ENCODE measurements at regions not wholly inside any gene's neighbourhood (a gene's known extent, or its start where the extent isn't known, plus 50 kb on each side); places are given as distances from the start of the nearest gene placed in this dataset.

DNA sequence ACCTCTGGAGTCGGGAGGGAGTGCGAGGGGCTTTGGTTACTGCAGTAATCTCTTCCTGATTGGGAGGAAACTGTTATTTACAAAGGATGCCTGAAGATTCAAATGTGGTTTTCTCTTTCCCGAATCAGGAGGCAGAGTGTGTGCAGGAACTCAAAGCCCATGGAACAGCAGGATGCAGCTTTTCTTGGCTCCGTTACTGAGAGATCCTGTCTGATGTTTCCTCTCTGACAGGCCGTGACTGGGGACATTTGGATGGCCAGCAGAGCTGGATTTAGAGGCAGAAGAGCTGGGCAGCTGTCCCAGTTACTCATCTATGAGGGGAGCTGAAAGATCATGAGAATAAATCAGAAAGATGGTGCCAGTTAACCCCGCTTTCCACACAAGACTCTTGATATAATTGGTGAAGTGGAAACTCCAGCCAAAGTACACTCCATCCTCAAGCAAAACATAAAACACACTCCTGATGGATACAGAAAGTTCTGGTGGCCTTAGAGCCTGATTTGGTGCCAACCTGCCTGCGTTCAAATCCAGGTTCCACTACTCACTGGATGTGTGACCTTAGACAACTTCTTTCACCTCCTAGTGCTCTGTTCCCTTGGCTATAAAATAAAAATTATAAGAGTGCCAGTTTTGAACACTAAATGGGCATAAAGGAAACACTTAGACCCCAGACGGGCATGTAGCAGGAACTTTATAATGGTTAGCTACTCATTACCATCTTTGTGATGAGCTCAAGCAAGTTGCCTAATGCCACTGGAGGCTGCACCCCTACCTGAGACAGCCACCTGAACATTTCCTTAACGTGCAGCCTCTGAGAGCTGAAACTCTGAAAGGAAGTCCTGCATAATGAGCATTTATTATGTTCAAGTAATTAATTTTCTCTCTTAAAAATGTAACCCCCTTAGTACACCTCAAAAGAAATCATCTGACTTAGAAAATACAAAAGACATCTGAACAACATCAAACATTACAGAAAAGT lies 349.0 kb upstream of the GATB start:
- DNase-seq, result no peak

DNA sequence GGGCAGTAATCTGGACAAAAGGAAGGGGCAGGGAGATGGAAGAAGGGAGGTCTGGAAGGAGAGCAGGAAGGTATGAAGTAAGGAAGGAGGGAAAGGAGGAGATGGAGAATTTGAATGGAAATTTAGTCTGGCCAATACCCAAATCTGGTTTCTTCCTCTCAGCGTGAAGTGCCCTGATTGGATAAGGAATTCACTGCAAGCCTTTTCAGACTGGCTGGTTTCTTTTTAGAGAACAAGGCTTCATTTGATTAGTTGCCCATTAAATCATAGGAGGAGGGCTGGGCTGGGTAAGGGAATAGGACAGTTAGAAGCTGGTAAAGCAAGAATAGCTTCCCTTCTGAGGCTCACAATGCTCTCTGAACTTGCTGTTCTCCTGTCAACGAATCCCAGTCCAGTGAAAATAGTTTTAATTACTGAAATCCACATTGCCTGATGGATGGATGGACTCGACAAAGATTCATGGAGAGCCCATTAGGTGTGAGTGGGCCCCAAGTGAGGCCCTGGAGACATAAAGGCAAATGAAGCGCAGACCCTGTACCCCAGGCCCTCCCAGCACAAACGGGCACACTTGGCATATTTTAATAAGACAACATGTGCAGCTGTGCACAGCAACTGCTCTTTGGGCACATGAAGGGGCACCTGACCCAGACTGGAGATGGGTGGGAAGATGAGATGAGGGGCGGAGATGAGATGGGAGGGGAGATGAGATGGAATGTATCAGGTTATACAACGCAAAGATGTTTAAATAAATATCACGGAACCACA lies 347.1 kb upstream of the GATB start:
- no peak for DNase-seq

DNA sequence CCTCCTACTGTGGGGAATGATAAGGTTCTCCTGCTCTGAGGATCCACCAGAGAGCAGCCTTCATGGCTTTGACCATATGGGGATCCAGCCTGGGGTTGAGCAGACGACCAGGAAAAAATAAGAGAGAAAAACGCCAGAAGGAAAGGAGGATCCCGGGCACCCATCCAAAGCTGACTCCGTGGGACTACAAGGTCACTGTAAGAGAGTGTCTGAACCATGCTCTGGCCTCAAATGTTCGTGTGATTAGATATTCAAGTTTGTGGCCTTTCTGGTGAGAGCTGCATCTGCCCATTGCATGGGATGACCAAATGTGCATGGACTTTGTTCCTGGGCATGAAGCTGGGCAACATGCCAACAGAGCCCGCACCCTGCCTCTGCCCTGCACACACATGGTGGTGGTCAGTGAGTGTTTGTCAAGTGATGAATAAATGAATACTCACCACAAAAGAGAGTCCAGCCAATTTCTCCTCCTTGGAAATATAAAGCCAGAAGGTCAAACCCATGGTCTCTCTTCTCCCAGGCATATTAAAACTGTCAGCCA lies 346.0 kb upstream of the GATB start:
- DNase-seq, result no peak

DNA sequence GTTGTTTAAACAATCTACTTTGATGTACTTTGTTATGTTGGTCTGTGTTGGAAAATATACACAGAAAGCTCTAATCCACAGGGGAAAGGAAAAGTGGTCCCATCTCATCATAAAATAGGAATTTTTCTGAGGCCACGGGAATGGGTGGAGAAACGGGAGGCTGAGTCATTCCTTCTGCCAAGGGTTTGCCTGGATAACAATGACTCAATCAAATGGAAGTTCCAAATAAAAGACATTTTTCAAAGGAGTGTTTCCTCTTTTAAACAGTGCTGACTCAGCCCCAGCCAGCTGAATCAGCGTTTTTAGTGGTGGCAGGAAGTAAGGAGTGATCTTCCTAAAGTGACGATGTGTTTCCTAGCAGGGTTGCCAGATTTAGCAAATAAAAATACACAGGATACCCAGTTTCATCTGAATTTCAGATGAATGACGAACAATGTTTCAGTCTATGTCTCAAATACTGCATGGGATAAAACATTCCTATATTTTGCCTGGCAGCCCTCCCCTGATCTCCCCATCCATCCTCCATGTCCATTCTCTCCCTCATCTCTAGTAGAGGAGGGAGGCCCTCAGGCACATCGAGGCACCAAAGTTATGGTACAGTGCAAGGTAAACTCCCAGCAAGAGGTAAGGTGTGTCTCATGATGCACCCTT lies 345.4 kb upstream of the GATB start:
- no peak for DNase-seq

DNA sequence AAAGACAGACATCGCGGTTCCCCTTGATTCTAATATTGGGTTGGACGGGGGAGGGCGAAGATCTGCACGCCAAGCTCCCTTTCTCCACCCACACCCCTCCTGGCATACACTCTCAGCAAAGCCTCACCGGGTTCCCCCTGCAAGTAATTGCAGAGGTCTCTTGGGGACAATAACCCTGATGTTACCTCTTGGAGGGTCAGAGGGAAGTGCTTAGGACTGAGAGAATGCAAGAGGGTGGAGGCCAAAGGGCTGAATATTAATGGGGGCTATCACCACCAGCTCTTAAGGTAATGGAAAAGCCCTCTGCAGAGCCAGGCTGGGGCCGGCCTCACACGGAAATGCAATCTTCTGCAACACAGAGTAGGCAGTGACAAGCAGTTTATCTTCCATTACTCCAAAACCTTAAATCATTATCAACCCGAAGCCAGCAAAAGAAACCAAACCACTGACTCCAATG lies 344.1 kb upstream of the GATB start:
- no peak for DNase-seq

DNA sequence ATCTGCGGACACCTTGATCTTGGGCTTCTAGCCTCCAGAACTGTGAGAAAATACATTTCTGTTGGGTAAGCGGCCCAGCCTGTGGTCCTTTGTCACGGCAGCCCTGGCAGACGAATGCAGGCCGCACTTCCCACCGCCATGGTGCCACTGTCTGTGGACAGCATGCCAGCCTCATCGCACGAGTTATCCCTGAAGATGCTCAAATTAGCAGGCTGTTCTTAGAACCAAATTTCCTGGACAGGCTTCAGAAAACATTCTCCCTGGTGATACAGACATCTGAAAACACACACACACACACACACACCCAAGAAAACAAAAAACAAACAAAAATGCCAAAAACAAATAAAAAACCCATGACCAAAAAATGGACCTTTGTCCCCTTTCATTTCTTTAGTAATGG lies 343.5 kb upstream of the GATB start:
- no peak for DNase-seq

DNA sequence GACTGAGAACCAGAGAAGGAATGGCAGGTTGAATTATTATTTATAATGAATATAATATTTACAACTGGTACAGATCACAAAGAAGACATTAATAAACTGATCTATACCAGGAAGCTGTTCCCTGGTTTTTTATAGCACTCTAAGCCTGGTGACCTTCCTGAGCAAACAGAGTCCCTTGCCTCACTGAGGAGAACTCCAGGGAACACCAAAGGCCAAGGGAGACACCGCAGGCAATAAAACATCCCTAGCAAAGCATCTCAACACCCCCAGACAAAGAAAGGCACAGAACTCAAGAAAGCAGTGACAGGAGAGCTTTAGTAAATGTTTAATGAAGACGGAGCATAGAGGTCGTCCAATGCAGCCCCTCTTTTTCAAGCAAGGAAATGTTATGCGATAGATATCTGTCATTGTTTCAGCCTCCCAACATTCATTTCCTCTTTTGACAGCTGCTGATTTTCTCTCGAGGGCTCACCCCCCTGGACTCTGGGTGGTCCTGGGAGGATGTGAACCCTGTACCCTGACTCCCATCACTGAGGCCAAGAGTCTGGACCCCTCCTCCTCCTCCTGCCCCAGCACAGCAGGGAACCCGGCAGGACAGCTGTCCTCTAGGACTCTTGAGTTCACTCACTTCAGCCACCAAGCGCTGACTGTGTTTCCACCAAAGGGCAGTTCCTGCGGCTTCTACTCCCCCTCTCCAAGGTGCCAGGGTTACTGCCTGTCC lies 342.5 kb upstream of the GATB start:
- DNase-seq, result no peak

DNA sequence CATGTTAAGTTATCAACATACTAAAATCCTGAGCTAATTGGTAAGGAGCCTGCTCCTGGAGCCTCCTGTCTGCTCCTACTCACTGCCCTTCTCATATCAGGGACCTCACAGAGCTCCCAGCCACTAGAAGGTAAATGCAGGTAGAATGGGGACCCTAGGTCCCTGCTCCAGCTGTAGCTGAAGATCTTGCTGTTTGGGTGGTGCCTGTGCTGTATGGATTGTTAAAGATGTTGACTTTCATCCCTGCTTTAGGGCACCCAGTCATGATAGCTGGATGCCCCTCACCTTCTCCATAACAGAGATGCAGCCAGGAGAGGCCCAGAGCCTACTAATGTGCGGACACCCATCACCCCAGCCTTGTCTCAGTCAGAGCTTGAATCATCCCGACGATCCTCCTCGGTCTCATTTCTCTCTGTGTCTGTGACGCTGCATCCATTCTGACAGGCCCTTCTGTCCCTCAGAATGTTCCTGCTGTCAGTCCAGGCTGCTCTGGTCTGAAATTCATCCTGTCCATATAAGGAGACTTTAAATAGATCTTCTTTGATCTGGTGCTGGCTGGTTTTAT lies 341.7 kb upstream of the GATB start:
- DNase-seq, result no peak

DNA sequence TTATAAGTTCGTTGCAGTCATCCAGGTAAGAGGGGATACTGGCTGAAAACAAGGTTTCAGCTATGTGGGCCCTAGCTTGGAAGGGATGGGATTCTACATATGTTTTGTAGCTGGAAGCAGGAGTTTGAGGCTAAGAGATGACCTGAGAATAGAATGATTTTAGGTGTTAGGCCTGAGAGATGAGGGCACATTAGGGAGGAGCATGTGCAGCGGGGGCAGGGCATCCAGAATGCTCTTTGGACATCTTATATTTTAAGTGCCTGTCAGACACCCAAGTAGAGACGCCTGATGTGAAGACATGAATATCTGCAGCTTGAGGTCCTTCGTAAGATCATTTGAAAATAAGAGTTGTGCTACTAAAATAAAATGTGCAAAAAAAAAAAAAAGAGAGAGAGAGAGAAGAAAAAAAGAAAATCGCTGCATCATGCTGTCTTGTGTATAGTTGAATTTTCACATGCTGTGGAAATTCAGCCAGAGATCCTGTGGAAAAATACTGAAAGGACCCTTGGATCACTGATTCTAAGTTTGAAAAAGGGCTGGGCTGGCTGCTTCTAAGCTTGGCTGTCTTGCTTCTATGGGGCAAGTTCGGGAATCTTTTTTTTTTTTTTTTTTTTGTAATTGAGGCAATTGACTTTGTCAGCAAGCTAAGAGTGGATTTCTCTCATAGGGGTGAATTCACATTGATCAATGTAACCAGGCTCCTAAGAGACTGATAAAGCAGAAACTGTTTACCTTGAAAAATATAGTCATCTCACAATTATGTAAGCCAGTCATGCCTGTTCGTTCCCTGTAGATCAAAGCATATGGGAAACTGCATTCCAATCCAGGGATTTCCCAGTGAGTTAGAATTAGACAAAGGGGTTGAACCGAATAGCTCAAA lies 341.0 kb upstream of the GATB start:
- DNase-seq, result no peak

DNA sequence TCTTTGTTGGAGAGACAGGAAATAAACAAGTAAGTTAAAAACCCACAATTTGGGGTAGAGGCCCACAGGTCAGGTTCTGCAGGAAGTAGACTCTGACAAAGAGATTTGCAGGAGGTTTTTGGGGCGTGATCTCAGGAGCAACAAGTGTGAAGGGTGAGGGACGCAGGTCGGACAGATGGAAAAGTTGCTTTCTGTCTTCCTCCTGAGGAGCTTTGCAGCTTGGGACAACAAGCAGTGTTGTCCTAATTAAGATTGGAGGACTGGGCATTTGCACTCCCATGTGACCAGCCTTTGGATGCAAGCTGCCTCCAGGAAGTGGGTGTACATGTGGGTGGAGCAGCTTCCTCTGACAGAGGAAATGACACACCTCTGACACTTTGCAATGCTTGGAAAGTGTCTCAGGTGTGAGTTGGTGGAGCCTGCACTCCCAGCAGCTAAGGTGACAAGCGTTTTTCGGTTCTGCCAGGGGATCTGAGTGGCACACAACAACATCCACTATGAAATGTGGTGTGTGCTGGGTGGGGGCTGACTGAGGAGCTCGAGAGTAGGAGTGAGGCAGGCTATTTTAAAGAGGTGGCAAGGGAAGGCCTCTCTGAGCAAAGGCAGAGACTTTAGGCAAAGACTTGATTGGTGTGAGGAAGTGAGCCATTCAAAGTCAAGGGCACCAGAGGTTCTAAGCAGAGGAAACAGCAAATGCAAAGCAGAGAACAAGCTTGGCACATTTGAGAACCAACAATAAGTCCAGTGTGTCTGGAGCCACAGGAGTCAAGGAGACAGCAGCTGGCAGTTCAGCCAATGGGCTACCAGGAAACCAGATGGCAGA lies 339.8 kb upstream of the GATB start:
- no peak for DNase-seq

DNA sequence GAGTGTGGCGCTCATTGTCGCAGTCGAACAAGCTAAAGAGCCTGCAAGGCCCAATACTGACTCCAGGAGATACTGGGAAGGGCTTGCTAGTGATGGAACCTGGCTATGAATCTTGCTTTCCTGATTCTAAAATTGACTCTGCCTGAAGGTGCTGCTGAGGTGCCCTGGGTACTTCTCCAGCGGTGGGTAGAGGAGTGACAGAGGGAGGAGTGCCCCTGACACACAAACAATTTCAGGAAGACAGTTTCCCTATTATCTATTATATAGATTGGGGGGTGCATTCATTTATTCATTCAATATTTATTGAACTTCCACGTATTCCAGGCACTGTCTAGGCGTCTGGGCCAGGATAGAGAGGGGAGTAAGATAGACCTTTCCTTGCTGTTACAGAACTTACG lies 339.2 kb upstream of the GATB start:
- no peak for DNase-seq

DNA sequence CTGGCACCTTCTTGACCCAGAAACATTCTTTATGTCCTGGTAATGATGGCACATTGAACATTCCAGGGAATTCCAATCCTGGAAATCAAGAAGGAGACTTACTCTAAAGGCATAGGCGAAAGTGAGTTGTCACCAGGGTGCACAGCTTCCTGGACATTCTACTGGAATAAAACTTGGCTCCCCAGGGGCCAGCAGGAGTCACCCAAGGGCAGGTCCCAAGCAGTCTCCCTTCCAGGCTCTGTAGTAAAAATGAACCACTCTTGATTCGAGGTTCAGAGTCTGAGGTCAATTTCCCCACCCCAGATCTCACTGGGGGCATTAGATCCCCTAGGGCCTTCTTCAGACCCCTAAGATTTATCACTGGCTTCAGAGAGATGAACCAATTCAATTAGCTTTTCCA lies 338.7 kb upstream of the GATB start:
- no peak for DNase-seq

DNA sequence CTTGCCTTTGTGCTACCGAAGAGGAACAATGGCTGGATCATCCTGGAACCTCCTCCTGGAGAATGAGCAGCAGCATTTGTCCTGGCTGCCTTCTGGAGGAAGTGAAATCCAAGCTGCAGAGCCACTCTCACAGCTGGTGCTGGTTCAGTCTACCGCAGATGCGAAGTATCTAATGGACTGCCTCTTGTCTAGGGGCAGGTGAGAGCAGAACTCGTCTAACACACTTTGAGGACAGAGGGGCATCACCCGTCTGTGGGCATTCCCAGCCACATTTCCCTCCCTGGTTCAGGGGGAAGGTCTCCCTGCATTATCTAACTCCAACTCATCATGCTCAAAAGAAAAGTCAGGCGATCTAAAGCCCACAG lies 338.2 kb upstream of the GATB start:
- no peak for DNase-seq

DNA sequence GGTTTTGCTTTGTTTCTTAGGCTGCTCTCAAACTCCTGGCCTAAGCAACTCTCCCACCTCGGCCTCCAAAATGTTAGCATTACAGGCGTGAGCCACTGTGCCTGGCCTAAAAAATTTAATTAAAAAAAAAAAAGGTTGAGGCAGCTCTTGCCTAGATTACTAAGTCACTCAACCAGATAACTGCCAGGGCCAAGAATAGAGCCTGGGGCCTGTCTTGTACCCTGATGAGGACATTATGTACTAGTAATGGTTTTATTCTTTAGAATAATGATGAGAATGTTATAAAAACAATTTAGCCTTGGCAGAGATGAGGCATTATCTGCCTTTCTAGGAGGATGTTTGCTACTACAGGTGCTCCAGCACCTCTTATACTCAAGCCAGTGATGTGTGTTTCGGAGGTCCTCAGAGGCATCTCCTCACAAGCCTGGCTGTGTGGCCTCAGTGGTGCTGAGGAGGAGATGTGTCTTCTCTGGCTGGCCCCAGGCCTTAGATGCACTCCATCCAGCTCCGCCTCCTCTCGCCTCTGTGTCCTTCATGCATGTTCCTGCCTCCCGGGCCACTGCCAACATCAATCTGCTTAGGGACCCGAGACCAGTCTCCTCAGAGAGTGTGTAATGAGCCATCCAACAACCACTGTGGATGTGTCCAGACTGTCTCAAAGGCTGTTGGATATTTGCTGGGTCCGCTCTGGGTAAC lies 337.7 kb upstream of the GATB start:
- DNase-seq, result no peak

DNA sequence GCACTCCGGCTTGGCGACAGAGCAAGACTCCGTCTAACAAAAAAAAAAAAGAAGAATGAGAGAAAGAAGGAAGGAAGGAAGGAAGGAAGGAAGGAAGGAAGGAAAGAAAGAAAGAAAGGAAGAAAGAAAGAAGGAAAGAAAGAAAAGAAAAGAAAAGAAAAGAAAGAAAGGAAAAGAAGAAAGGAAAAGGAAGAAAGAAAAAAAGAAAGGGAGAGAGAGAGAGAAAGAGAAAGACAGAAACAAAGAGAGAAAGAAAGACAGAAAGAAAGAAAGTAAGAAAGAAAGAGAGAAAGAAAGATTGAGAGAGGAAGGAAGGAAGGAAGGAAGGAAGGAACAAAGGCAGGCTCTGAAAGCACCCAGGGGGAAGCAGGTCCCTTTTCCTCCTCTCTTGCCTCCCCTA lies 336.6 kb upstream of the GATB start:
- no peak for DNase-seq

DNA sequence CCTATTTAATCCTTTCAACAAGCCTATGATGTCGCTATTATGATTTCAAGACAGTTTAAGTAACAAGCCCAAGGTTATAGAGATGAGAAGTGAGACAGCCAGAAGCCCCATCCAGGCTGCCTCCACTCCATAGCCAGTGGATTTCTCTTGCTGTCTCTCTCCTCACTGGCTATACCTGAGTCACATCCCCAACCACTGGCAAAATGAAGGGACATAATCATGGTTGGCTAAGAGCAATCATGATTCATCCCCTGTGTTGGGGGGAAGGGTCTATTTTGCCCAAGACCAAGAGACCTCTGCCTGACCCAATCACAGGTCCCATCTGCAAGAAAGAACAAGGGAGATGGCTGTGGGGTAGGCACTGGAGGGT lies 334.9 kb upstream of the GATB start:
- DNase-seq, result no peak

DNA sequence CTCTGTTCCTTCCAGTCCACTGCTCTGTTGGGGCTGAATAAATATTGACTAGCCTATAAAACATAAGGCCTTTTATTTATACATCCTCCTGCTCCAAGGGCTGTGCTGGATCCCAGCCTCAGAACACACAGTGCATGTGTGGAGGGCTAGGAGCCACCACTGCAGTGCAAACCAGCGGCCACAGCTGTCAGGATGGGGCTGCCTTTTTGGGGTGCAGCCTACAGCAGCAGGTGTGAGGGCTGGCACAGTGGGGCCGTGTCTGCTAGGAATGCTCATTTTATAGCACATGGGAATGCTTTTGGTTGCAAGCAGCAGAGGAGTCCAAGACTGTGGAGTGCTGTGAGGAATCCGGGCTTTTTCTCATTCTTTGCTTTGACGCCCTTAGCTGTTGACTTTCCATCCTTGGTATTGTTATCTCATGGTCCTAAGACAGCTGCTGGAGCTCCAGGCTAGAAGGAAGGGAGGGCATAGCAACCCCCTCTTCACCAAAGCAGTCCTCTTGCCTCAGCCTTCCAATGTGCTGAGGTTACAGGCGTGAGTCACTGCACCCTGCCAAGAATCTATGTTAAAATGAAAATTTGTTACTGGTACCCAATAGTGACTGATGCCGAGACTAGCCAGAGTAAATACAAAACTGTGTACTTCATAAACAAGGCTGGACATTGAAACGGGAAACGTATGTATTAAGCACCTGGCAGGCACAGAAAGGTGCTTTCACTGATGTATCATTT lies 334.3 kb upstream of the GATB start:
- no peak for DNase-seq

DNA sequence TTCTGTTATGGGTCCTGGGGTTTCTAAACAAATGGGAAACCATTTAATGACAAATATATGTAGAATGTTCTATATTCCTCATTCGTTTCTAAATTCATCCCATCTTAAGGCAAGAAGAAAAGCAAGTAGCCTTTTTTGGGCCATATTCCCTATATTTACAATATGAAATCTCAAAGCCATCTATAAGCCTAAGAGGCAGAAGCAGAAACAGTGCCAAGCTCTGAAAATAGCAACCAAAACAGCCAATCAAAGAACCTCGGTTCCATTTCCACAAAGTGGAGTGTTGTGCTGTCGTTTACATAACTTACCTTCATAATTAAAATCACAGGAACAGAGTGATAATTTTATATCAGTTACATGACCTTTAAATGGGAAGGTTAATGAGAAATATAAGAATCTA lies 330.6 kb upstream of the GATB start:
- no peak for DNase-seq

DNA sequence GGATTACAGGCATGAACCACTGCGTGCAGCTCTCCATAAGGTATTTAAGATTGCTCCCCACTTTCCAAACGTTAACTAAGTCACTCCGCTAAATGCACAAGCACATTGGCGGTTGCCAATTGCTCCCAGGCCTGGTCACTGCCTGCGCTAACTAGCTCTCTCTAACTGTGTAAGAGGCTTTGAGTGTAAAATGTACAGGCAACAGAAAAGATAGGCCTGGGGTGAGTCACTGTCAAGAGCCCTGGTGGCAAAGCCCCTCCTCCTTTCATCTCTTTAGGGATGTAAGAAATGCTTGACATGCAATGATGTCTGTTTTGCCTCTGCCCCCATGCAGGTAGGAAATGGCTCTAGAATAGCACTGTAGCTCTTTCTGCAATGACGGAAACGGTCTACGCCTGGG lies 329.7 kb upstream of the GATB start:
- no peak for DNase-seq
